Peyer's patch (tissue), 4 donors: ENCODE measurements at regions not wholly inside any gene's neighbourhood (a gene's known extent, or its start where the extent isn't known, plus 50 kb on each side); places are given as distances from the start of the nearest gene placed in this dataset.

Experiments used
- CTCF ChIP-seq, 6 experiments: fragments of 450-650 bp in 4 of 6; fragments of 200-600 bp in 2 of 6; sonication (generic) in 1 of 6; IDR thresholded peaks; one replicate each; pipeline ENCODE4 v1.5.1; 2017 to 2019; ENCODE audit warnings: antibody characterized with exemption in 6 of 6, mild to moderate bottlenecking in 3 of 6, moderate library complexity in 1 of 6
- POLR2A ChIP-seq, 2 donors: fragments of 450-650 bp; IDR thresholded peaks; one replicate each; pipeline ENCODE4 v1.5.1; 2017; ENCODE audit warnings: antibody characterized with exemption in 2 of 2, mild to moderate bottlenecking in 2 of 2, moderate library complexity in 2 of 2

GRCh38 chr20:50270569-50270968 is 79.9 kb downstream of the CEBPB start:
- no peak for TF ChIP-seq CTCF (IDR thresholded peaks at IDR 0.05)
- no peak for TF ChIP-seq POLR2A (IDR thresholded peaks at IDR 0.05)
